Right lobe of liver (tissue), 4 donors: ENCODE measurements at regions not wholly inside any gene's neighbourhood (a gene's known extent, or its start where the extent isn't known, plus 50 kb on each side); places are given as distances from the start of the nearest gene placed in this dataset.
"Not testable (repeated sequence)": the region's sequence is repeated elsewhere in the genome, so short reads cannot be mapped to it uniquely, and the experiment has no call there.

Source experiments
- POLR2A ChIP-seq: fragments of 450-650 bp; IDR thresholded peaks from one replicate; pipeline ENCODE4 v1.6.1; 2017; ENCODE audit warnings: antibody characterized with exemption, mild to moderate bottlenecking
- TF ChIP-seq, protein P1 (sequence below), 4 donors: fragments of 200-600 bp in 3 of 4; fragments of 450-650 bp in 1 of 4; IDR thresholded peaks; one replicate each; pipeline versions ENCODE4 v1.5.1 to v1.8.0; 2016 to 2022; ENCODE audit warnings: antibody characterized with exemption in 4 of 4, mild to moderate bottlenecking in 2 of 4
- donor health status: DM: no; HTN: no; CAD: no.
- donor health status: DM: no; HTN: no; CAD: no.
- donor health status: DM: no; HTN: yes; CAD: no.

DNA sequence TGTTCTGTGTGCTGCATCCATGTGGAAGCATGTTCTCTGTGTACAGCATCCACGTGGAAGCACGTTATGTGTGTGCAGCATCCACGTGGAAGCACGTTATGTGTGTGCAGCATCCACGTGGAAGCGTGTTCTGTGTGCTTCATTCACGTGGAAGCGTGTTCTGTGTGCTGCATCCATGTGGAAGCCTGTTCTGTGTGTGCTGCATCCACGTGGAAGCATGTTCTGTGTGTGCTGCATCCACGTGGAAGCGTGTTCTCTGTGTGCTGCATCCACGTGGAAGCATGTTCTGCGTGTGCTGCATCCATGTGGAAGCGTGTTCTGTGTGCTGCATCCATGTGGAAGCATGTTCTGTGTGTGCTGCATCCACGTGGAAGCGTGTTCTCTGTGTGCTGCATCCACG lies 236.8 kb downstream of the VAPA start:
- TF ChIP-seq, protein P1, sequence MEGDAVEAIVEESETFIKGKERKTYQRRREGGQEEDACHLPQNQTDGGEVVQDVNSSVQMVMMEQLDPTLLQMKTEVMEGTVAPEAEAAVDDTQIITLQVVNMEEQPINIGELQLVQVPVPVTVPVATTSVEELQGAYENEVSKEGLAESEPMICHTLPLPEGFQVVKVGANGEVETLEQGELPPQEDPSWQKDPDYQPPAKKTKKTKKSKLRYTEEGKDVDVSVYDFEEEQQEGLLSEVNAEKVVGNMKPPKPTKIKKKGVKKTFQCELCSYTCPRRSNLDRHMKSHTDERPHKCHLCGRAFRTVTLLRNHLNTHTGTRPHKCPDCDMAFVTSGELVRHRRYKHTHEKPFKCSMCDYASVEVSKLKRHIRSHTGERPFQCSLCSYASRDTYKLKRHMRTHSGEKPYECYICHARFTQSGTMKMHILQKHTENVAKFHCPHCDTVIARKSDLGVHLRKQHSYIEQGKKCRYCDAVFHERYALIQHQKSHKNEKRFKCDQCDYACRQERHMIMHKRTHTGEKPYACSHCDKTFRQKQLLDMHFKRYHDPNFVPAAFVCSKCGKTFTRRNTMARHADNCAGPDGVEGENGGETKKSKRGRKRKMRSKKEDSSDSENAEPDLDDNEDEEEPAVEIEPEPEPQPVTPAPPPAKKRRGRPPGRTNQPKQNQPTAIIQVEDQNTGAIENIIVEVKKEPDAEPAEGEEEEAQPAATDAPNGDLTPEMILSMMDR (IDR thresholded peaks at IDR 0.05): not testable (repeated sequence)
- TF ChIP-seq POLR2A: not testable (repeated sequence)
